ENCODE measurements at regions not wholly inside any gene's neighbourhood (a gene's known extent, or its start where the extent isn't known, plus 50 kb on each side); places are given as distances from the start of the nearest gene placed in this dataset.

GRCh38 chr3:73964818-73965217 is 340.1 kb upstream of the PDZRN3 start:
- Mint-ChIP-seq H3K4me1 (no peaks in the 10 kb centered on the region), H3K27ac (no peak overlapping the region), H3K9me3 (no peaks in the 10 kb centered on the region), H3K27me3 (ENCODE audit: insufficient read depth, low read depth) (no peaks in the 10 kb centered on the region), H3K36me3 (no peaks in the 10 kb centered on the region), H3K4me3 (no peak overlapping the region)
- no peak for TF ChIP-seq EZH2 (IDR thresholded peaks at IDR 0.05)
- TF ChIP-seq EZH2phosphoT487 (IDR thresholded peaks at IDR 0.05), result no peak
- TF ChIP-seq CTCF (IDR thresholded peaks at IDR 0.05), result no peak
- Histone ChIP-seq H3K4me2 (no peak overlapping the region), H3K36me3 (no peaks in the 10 kb centered on the region), H4K20me1 (ENCODE audit: low read depth) (no peaks in the 10 kb centered on the region), H3K79me2 (ENCODE audit: low read depth) (no peaks in the 10 kb centered on the region), H3K27ac (no peak overlapping the region), H3K27me3 (no peaks in the 10 kb centered on the region), H3K4me1 (no peaks in the 10 kb centered on the region), H3F3A (ENCODE audit: low read depth) (no peaks in the 10 kb centered on the region), H3K9ac (no peak overlapping the region), H3K4me3 (no peak overlapping the region), H3K9me3 (ENCODE audit: low read depth) (no peaks in the 10 kb centered on the region), H2AFZ (replicated peaks) (no peak overlapping the region)
- DNase-seq (ENCODE audit: low spot score), result no peak

- Histone ChIP-seq H2AFZ (replicated peaks) (no peak overlapping the region), H3K4me3 (no peak overlapping the region), H3K4me1 (peaks cover 24% of the 10 kb centered on the region), H3K27me3 (no peaks in the 10 kb centered on the region), H3K9ac (no peak overlapping the region), H3K4me2 (no peak overlapping the region), H3K36me3 (no peaks in the 10 kb centered on the region), H3K79me2 (ENCODE audit: low read depth) (no peaks in the 10 kb centered on the region), H3K27ac (no peak overlapping the region), H3K9me3 (ENCODE audit: low read depth) (no peaks in the 10 kb centered on the region), H4K20me1 (ENCODE audit: low read depth) (no peaks in the 10 kb centered on the region), H3F3A (ENCODE audit: low read depth) (no peaks in the 10 kb centered on the region)
- no peaks in the 10 kb centered on the region for H3K27me3 Mint-ChIP-seq (ENCODE audit: insufficient read depth, low read depth)
- H3K9me3 Mint-ChIP-seq, result no peaks in the 10 kb centered on the region
- no peak overlapping the region for H3K27ac Mint-ChIP-seq
- TF ChIP-seq CTCF (IDR thresholded peaks at IDR 0.05), result no peak
- no peak for TF ChIP-seq EZH2phosphoT487 (IDR thresholded peaks at IDR 0.05)
- TF ChIP-seq EZH2 (IDR thresholded peaks at IDR 0.05), result no peak
- no peak for DNase-seq (ENCODE audit: low spot score)
- no peaks in the 10 kb centered on the region for H3K36me3 Mint-ChIP-seq
- H3K4me1 Mint-ChIP-seq, result peaks cover 18% of the 10 kb centered on the region
- H3K4me3 Mint-ChIP-seq, result no peak overlapping the region
Observed at GRCh38 chr3:73955494-73956070, 330.8 kb upstream of the PDZRN3 start.

GRCh38 chr3:73954506-73954905 is 329.8 kb upstream of the PDZRN3 start:
- Mint-ChIP-seq H3K4me3 (no peak overlapping the region), H3K27me3 (ENCODE audit: insufficient read depth, low read depth) (no peaks in the 10 kb centered on the region), H3K36me3 (no peaks in the 10 kb centered on the region), H3K9me3 (no peaks in the 10 kb centered on the region), H3K27ac (no peak overlapping the region), H3K4me1 (peaks cover 23% of the 10 kb centered on the region)
- H4K20me1 ChIP-seq (ENCODE audit: low read depth), result no peaks in the 10 kb centered on the region
- no peak overlapping the region for H3K4me3 ChIP-seq
- no peak overlapping the region for H3K9ac ChIP-seq
- no peaks in the 10 kb centered on the region for H3K79me2 ChIP-seq (ENCODE audit: low read depth)
- peak; percentile 18 for DNase-seq (ENCODE audit: low spot score)
- no peak for TF ChIP-seq EZH2 (IDR thresholded peaks at IDR 0.05)
- TF ChIP-seq CTCF (IDR thresholded peaks at IDR 0.05), result no peak
- no peak for TF ChIP-seq EZH2phosphoT487 (IDR thresholded peaks at IDR 0.05)
- H3K27me3 ChIP-seq, result no peaks in the 10 kb centered on the region
- no peak overlapping the region for H3K4me2 ChIP-seq
- no peaks in the 10 kb centered on the region for H3K9me3 ChIP-seq (ENCODE audit: low read depth)
- no peaks in the 10 kb centered on the region for H3F3A ChIP-seq (ENCODE audit: low read depth)
- no peak overlapping the region for H3K27ac ChIP-seq
- H3K4me1 ChIP-seq, result peaks cover 24% of the 10 kb centered on the region
- H2AFZ ChIP-seq (replicated peaks), result no peak overlapping the region
- no peaks in the 10 kb centered on the region for H3K36me3 ChIP-seq

Measured in neural progenitor cell (in vitro differentiated cells).